Natural killer cell (primary cell): ENCODE measurements at regions not wholly inside any gene's neighbourhood (a gene's known extent, or its start where the extent isn't known, plus 50 kb on each side); places are given as distances from the start of the nearest gene placed in this dataset.

Source experiments
- ATAC-seq, 3 donors: fragments of 150-1000 bp in 2 of 3; fragments of 200-7000 bp in 1 of 3; cut with Tn5 transposase; 1 replicate in 1 of 3; 2 replicates in 2 of 3; pipeline ENCODE4 v1.10.0; 2021; ENCODE audit warnings: mild to moderate bottlenecking in 2 of 3, moderate library complexity in 2 of 3
- DNase-seq, 2 donors: peaks; one replicate each; pipeline versions ENCODE4 v3.0.0 to v3.0.0-alpha.2; 2013 to 2021; ENCODE audit warnings: mixed read lengths in 1 of 2
- H3K27ac ChIP-seq: one replicate; pipeline ENCODE4 v1.5.1; 2013; ENCODE audit warnings: mild to moderate bottlenecking, low read length
- H3K27me3 ChIP-seq: one replicate; pipeline ENCODE4 v1.6.1; 2013; ENCODE audit warnings: low read length; ENCODE audit not compliant: control insufficient read depth, insufficient read depth
- H3K36me3 ChIP-seq: one replicate; pipeline ENCODE4 v1.6.1; 2013; ENCODE audit warnings: low read length; ENCODE audit not compliant: control insufficient read depth, insufficient read depth
- H3K4me1 ChIP-seq: one replicate; pipeline ENCODE4 v1.6.1; 2013; ENCODE audit warnings: low read length; ENCODE audit not compliant: control insufficient read depth, insufficient read depth
- H3K4me3 ChIP-seq: one replicate; pipeline ENCODE4 v1.5.1; 2013; ENCODE audit warnings: low read length
- H3K9me3 ChIP-seq: one replicate; pipeline ENCODE4 v1.6.1; 2013; ENCODE audit warnings: low read length; ENCODE audit not compliant: control insufficient read depth, insufficient read depth
- H3K27ac Mint-ChIP-seq, 2 donors: one replicate each; pipeline ENCODE4 v1.8.0; 2022; ENCODE audit warnings: mild to moderate bottlenecking in 2 of 2, mixed read lengths in 2 of 2, moderate library complexity in 1 of 2
- H3K27me3 Mint-ChIP-seq, 2 donors: one replicate each; pipeline ENCODE4 v1.8.0; 2022; ENCODE audit warnings: low read depth in 2 of 2, mixed read lengths in 2 of 2
- H3K36me3 Mint-ChIP-seq: one replicate; pipeline ENCODE4 v1.8.0; 2022; ENCODE audit warnings: mixed read lengths
- H3K4me1 Mint-ChIP-seq, 2 donors: one replicate each; pipeline ENCODE4 v1.8.0; 2022; ENCODE audit warnings: mixed read lengths in 2 of 2
- H3K4me3 Mint-ChIP-seq: one replicate; pipeline ENCODE4 v1.8.0; 2022; ENCODE audit warnings: mild to moderate bottlenecking, moderate library complexity, mixed read lengths
- H3K9me3 Mint-ChIP-seq, 2 donors: one replicate each; pipeline ENCODE4 v1.8.0; 2022; ENCODE audit warnings: mixed read lengths in 2 of 2
- WGBS: methylation state at CpG from one replicate; pipeline ENCODE4 v1.1.7; 2013; ENCODE audit warnings: missing lambda C conversion rate; ENCODE audit not compliant: insufficient coverage; 5-methylcytosine and 5-hydroxymethylcytosine counted together
- intact Hi-C: fragments of 100-400 bp; cut with micrococcal nuclease; formaldehyde crosslinking; loops from one replicate; pipeline ENCODE4 v1.14.2; 2022
- TF ChIP-seq, protein P1 (sequence below): fragments of 200-600 bp; IDR thresholded peaks from one replicate; pipeline ENCODE4 v1.8.0; 2022; ENCODE audit warnings: antibody characterized with exemption

DNA sequence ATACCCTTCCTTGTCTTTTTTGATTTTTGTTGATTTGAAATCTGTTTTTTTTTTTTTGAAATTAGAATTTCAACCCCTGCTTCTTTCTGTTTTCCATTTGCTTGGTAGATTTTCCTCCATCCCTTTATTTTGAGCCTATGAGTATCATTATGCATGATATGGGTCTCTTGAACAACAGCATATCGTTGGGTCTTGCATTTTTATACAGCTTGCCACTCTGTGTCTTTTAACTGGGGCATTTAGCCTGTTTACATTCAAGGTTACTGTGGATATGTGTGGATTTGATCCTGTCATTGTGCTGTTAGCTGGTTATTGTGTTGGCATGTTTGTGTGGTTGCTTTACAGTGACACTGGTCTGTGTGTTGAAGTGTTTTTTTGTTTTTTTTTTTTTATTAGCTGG, 99.7 kb upstream of the P3H2 start:
- 73% methylated on average over 1 of the region's 1 CpG for WGBS
- intact Hi-C loops: no loop called here

DNA sequence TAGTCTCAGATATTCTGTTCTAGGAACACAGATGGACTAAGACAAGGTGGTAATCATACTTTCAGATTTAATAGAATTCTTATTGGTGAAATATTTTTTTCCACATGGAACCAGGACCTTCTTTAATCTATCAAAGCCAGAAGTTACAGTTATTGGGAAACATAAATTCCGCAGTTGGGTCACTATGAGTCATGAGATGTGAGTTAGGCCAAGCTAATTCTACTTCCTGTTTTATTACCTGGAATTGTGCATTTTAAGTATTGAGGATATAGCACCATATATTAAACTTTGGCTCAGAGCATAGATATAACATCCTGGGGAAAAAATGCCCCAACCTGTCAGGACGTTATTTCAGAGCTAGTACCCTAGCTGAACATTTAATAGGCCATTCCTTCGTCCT, 96.4 kb upstream of the P3H2 start:
- Mint-ChIP-seq H3K27ac (no peak overlapping the region), H3K4me1 (no peaks in the 10 kb centered on the region), H3K36me3 (no peaks in the 10 kb centered on the region), H3K9me3 (peaks cover 0 to 9% of the 10 kb centered on the region in 2 donors), H3K27me3 (no peaks in the 10 kb centered on the region), H3K4me3 (no peak overlapping the region)
- intact Hi-C loops: no loop called here
- Histone ChIP-seq H3K9me3 (no peaks in the 10 kb centered on the region), H3K4me3 (no peak overlapping the region), H3K27ac (no peak overlapping the region), H3K4me1 (no peaks in the 10 kb centered on the region), H3K27me3 (no peaks in the 10 kb centered on the region), H3K36me3 (no peaks in the 10 kb centered on the region)
- no peak for DNase-seq
- ATAC-seq: no peak
- WGBS: 55% methylated on average over 2 of the region's 3 CpGs
- TF ChIP-seq, protein P1, sequence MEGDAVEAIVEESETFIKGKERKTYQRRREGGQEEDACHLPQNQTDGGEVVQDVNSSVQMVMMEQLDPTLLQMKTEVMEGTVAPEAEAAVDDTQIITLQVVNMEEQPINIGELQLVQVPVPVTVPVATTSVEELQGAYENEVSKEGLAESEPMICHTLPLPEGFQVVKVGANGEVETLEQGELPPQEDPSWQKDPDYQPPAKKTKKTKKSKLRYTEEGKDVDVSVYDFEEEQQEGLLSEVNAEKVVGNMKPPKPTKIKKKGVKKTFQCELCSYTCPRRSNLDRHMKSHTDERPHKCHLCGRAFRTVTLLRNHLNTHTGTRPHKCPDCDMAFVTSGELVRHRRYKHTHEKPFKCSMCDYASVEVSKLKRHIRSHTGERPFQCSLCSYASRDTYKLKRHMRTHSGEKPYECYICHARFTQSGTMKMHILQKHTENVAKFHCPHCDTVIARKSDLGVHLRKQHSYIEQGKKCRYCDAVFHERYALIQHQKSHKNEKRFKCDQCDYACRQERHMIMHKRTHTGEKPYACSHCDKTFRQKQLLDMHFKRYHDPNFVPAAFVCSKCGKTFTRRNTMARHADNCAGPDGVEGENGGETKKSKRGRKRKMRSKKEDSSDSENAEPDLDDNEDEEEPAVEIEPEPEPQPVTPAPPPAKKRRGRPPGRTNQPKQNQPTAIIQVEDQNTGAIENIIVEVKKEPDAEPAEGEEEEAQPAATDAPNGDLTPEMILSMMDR: no peak

More for the DNA sequence above, 99.7 kb upstream of the P3H2 start:
- Mint-ChIP-seq H3K27me3 (no peaks in the 10 kb centered on the region), H3K9me3 (peaks cover 0 to 9% of the 10 kb centered on the region in 2 donors), H3K36me3 (no peaks in the 10 kb centered on the region), H3K4me1 (no peaks in the 10 kb centered on the region), H3K4me3 (no peak overlapping the region), H3K27ac (no peak overlapping the region)
- Histone ChIP-seq H3K4me1 (no peaks in the 10 kb centered on the region), H3K4me3 (no peak overlapping the region), H3K36me3 (no peaks in the 10 kb centered on the region), H3K27ac (no peak overlapping the region), H3K27me3 (no peaks in the 10 kb centered on the region), H3K9me3 (no peaks in the 10 kb centered on the region)
- TF ChIP-seq, protein P1: no peak
- no peak for ATAC-seq
- no peak for DNase-seq

DNA sequence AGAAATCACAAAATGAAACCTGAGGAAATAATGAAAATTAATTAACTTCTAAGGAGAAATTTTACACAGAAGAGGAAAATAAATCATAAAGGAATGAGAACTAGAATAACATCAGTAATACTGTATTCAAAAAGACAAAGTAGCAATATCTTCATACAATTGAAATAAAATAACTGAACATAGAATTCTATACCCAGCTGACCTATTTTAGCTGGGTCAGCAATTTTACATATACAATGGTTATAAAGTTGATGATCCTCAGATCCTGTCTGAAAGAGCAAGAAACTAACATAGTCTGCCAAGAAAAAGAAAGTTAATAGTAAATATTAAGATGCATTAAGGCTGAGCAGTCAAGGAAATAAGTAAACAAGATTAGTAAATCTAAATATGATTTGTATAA, 93.0 kb upstream of the P3H2 start:
- intact Hi-C loops: no loop called here
- no peaks in the 10 kb centered on the region for H3K27me3 ChIP-seq
- TF ChIP-seq, protein P1: no peak
- Mint-ChIP-seq H3K27me3 (no peaks in the 10 kb centered on the region), H3K36me3 (no peaks in the 10 kb centered on the region), H3K4me3 (no peak overlapping the region), H3K9me3 (peaks cover 0 to 2% of the 10 kb centered on the region in 2 donors), H3K4me1 (no peaks in the 10 kb centered on the region), H3K27ac (no peak overlapping the region)
- H3K36me3 ChIP-seq: no peaks in the 10 kb centered on the region
- H3K9me3 ChIP-seq: no peaks in the 10 kb centered on the region
- H3K27ac ChIP-seq: no peak overlapping the region
- ATAC-seq (no peak), DNase-seq (no peak)
- no peak overlapping the region for H3K4me3 ChIP-seq
- no peaks in the 10 kb centered on the region for H3K4me1 ChIP-seq

DNA sequence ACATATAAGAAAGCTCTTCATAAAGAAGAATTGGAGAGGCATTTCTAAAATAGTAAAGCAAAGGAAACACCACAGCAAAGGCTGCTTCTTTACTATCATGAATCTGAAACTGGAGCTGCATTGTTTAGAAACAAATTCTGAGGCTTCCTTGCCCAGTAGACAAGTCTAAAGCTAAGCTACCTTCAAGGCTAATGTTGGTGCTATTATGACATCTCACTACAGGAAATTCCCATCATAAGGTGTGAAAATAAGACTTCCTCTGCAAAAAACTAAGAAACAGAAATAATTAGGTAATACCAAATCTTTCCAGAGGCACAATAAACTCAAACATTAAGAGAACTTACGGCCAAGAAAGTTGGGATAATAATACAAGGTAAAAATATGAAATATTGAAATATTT, 89.9 kb upstream of the P3H2 start:
- ATAC-seq (no peak), DNase-seq (peak in 1 of 2 donors; percentile 14)
- Histone ChIP-seq H3K9me3 (no peaks in the 10 kb centered on the region), H3K27ac (no peak overlapping the region), H3K4me3 (no peak overlapping the region), H3K36me3 (no peaks in the 10 kb centered on the region), H3K27me3 (no peaks in the 10 kb centered on the region), H3K4me1 (no peaks in the 10 kb centered on the region)
- H3K4me3 Mint-ChIP-seq: no peak overlapping the region
- TF ChIP-seq, protein P1: no peak
- no peaks in the 10 kb centered on the region for H3K27me3 Mint-ChIP-seq
- WGBS: no CpG with 5 or more reads among the region's 1 CpG
- no peaks in the 10 kb centered on the region for H3K36me3 Mint-ChIP-seq
- H3K27ac Mint-ChIP-seq: no peak overlapping the region
- H3K4me1 Mint-ChIP-seq: no peaks in the 10 kb centered on the region
- intact Hi-C loops: no loop called here
- peaks cover 0 to 2% of the 10 kb centered on the region in 2 donors for H3K9me3 Mint-ChIP-seq
